Spleen (tissue), 11 donors: ENCODE measurements at regions not wholly inside any gene's neighbourhood (a gene's known extent, or its start where the extent isn't known, plus 50 kb on each side); places are given as distances from the start of the nearest gene placed in this dataset.

Experiments used
- DNase-seq: peaks from one replicate; pipeline ENCODE4 v3.0.0-alpha.2; 2020
- H3K27ac ChIP-seq, 8 donors: fragments of 200-600 bp; sonication (generic) in 7 of 8; 1 replicate in 4 of 8; 2 replicates in 4 of 8; pipeline versions ENCODE4 v1.5.0 to v1.8.0; 2016 to 2021; ENCODE audit warnings: inconsistent platforms in 4 of 8, mild to moderate bottlenecking in 4 of 8, moderate library complexity in 1 of 8
- H3K27me3 ChIP-seq, 7 donors: fragments of 200-600 bp; sonication (generic) in 6 of 7; replicated peaks in 1 of 7; 1 replicate in 4 of 7; 2 replicates in 3 of 7; pipeline versions ENCODE4 v1.5.0 to v1.8.0; 2016 to 2021; ENCODE audit warnings: inconsistent platforms in 3 of 7, mild to moderate bottlenecking in 1 of 7
- H3K36me3 ChIP-seq, 6 donors: fragments of 200-600 bp; sonication (generic) in 5 of 6; 1 replicate in 4 of 6; 2 replicates in 2 of 6; pipeline versions ENCODE4 v1.5.0 to v1.8.0; 2016 to 2021; ENCODE audit warnings: inconsistent platforms in 2 of 6
- H3K4me1 ChIP-seq, 6 donors: fragments of 200-600 bp; sonication (generic) in 5 of 6; 1 replicate in 3 of 6; 2 replicates in 3 of 6; pipeline versions ENCODE4 v1.5.0 to v1.8.0; 2016 to 2021; ENCODE audit warnings: inconsistent platforms in 3 of 6
- H3K4me3 ChIP-seq, 8 donors: fragments of 200-600 bp; sonication (generic) in 7 of 8; 1 replicate in 4 of 8; 2 replicates in 4 of 8; pipeline versions ENCODE4 v1.5.0 to v1.8.0; 2016 to 2021; ENCODE audit warnings: inconsistent platforms in 4 of 8, mild to moderate bottlenecking in 4 of 8, moderate library complexity in 2 of 8
- H3K9me3 ChIP-seq, 8 donors: fragments of 200-600 bp; sonication (generic) in 7 of 8; 1 replicate in 4 of 8; 2 replicates in 4 of 8; pipeline versions ENCODE4 v1.5.0 to v1.8.0; 2016 to 2021; ENCODE audit warnings: inconsistent platforms in 4 of 8
- POLR2A ChIP-seq, 3 donors: fragments of 450-650 bp; IDR thresholded peaks; one replicate each; pipeline ENCODE4 v1.5.1; 2017; ENCODE audit warnings: antibody characterized with exemption in 3 of 3, mild to moderate bottlenecking in 1 of 3
- POLR2AphosphoS5 ChIP-seq, 3 donors: sonication (generic); formaldehyde crosslinking; IDR thresholded peaks; one replicate each; pipeline ENCODE4 v1.5.1; 2017; ENCODE audit warnings: antibody characterized with exemption in 3 of 3
- WGBS, 5 donors: extraction: QIAGEN DNeasy Blood & Tissue Kit in 3 of 5; methylation state at CpG; one replicate each; pipeline versions ENCODE4 v1.1.5 to v1.1.7; 2013 to 2018; 5-methylcytosine and 5-hydroxymethylcytosine counted together
- intact Hi-C: fragments of 100-400 bp; cut with DNase I; formaldehyde crosslinking; loops from one replicate; pipeline ENCODE4 v1.15.0; 2023; ENCODE audit warnings: low total_unique reads
- TF ChIP-seq, protein P1 (sequence below), 11 experiments: fragments of 200-600 bp in 7 of 11; fragments of 450-650 bp in 4 of 11; sonication (generic) in 4 of 11; IDR thresholded peaks in 8 of 11; conservative IDR thresholded peaks in 3 of 11; 1 replicate in 7 of 11; 2 replicates in 4 of 11; pipeline versions ENCODE4 v1.4.0 to v1.8.0; 2016 to 2021; ENCODE audit warnings: antibody characterized with exemption in 11 of 11, inconsistent platforms in 4 of 11, mild to moderate bottlenecking in 1 of 11
- donor health status: healthy with polysubstance abuse.
- donor health status: DM: no; HTN: no; CAD: no; lungs with moderate emphysema.
- donor health status: DM: no; HTN: no; CAD: no.
- donor health status: Bipolar disorder and iron deficiency.
- donor health status: healthy.
- donor health status: DM: no; HTN: no; CAD: no.
- donor health status: DM: yes; HTN: yes; CAD: no.

- Histone ChIP-seq H3K4me3 (no peak overlapping the region), H3K36me3 (no peaks in the 10 kb centered on the region), H3K9me3 (no peaks in the 10 kb centered on the region), H3K27me3 (peaks cover 0 to 53% (median 14%) of the 10 kb centered on the region in 7 donors), H3K4me1 (peaks cover 6 to 43% (median 32%) of the 10 kb centered on the region in 6 donors), H3K27ac (no peak overlapping the region)
- TF ChIP-seq POLR2A (IDR thresholded peaks at IDR 0.05) (no peak), POLR2AphosphoS5 (IDR thresholded peaks at IDR 0.05) (no peak)
- TF ChIP-seq, protein P1, sequence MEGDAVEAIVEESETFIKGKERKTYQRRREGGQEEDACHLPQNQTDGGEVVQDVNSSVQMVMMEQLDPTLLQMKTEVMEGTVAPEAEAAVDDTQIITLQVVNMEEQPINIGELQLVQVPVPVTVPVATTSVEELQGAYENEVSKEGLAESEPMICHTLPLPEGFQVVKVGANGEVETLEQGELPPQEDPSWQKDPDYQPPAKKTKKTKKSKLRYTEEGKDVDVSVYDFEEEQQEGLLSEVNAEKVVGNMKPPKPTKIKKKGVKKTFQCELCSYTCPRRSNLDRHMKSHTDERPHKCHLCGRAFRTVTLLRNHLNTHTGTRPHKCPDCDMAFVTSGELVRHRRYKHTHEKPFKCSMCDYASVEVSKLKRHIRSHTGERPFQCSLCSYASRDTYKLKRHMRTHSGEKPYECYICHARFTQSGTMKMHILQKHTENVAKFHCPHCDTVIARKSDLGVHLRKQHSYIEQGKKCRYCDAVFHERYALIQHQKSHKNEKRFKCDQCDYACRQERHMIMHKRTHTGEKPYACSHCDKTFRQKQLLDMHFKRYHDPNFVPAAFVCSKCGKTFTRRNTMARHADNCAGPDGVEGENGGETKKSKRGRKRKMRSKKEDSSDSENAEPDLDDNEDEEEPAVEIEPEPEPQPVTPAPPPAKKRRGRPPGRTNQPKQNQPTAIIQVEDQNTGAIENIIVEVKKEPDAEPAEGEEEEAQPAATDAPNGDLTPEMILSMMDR (IDR thresholded peaks at IDR 0.05 in 8 of 11, conservative IDR thresholded peaks at IDR 0.05 in 3 of 11), result no peak
- no peak for DNase-seq
- 40 to 50% (median 47%) methylated on average over 7 to 8 of the region's 8 CpGs for WGBS, 5 donors
- intact Hi-C loops, result loop anchor here (5.0 kb wide), 1 partner anchor 172 kb away; no protein-coding TSS in a partner anchor
Observed at GRCh38 chr11:123304828-123305466, 109.9 kb upstream of the CLMP start.

DNA sequence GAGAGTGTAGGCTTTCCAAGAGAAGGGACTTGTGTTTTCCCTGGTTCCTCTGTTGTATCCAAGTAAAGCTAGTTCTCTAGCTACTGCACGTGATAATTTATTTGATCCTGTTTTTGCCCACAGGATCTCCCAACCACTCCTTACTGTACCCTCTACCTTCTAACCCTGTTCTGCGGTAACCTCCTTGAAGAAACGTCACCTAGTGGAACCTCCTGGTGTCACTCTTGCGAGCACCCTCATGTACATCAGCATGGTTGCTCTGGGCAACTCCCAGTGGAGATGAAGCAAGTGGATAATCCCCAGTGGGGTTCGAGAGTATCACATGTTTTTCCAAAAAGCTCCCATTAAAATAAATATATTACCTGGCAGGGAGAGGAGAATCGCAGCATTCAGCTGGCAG lies 108.9 kb upstream of the CLMP start:
- TF ChIP-seq POLR2A (IDR thresholded peaks at IDR 0.05) (no peak), POLR2AphosphoS5 (IDR thresholded peaks at IDR 0.05) (no peak)
- TF ChIP-seq, protein P1 (IDR thresholded peaks at IDR 0.05 in 8 of 11, conservative IDR thresholded peaks at IDR 0.05 in 3 of 11), result no peak
- WGBS, 5 donors, result 75 to 92% (median 78%) methylated on average over 6 of the region's 6 CpGs
- no peaks in the 10 kb centered on the region for H3K36me3 ChIP-seq
- H3K27me3 ChIP-seq, result peaks cover 0 to 60% (median 14%) of the 10 kb centered on the region in 7 donors
- peak overlapping the region in 1 of 8 donors; percentile 4 for H3K4me3 ChIP-seq
- DNase-seq, result no peak
- H3K4me1 ChIP-seq, result peaks cover 6 to 43% (median 32%) of the 10 kb centered on the region in 6 donors
- H3K27ac ChIP-seq, result peak overlapping the region in 1 of 8 donors; percentile 42
- no peaks in the 10 kb centered on the region for H3K9me3 ChIP-seq
- intact Hi-C loops, result loop anchor here (5.0 kb wide), 1 partner anchor 173 kb away; no protein-coding TSS in a partner anchor

GRCh38 chr11:123302751-123303195 lies 107.7 kb upstream of the CLMP start:
- no peak for DNase-seq
- no peaks in the 10 kb centered on the region for H3K9me3 ChIP-seq
- H3K27me3 ChIP-seq, result peaks cover 0 to 60% (median 14%) of the 10 kb centered on the region in 7 donors
- H3K4me1 ChIP-seq, result peaks cover 6 to 43% (median 32%) of the 10 kb centered on the region in 6 donors
- 40 to 62% (median 49%) methylated on average over 8 of the region's 8 CpGs for WGBS, 5 donors
- TF ChIP-seq POLR2AphosphoS5 (IDR thresholded peaks at IDR 0.05), result no peak
- TF ChIP-seq, protein P1 (IDR thresholded peaks at IDR 0.05 in 8 of 11, conservative IDR thresholded peaks at IDR 0.05 in 3 of 11), result no peak
- no peak for TF ChIP-seq POLR2A (IDR thresholded peaks at IDR 0.05)
- no peak overlapping the region for H3K4me3 ChIP-seq
- intact Hi-C loops, result loop anchor here (5.0 kb wide), 1 partner anchor 175 kb away; no protein-coding TSS in a partner anchor
- H3K36me3 ChIP-seq, result no peaks in the 10 kb centered on the region
- peak overlapping the region in 1 of 8 donors; percentile 42 for H3K27ac ChIP-seq

DNA sequence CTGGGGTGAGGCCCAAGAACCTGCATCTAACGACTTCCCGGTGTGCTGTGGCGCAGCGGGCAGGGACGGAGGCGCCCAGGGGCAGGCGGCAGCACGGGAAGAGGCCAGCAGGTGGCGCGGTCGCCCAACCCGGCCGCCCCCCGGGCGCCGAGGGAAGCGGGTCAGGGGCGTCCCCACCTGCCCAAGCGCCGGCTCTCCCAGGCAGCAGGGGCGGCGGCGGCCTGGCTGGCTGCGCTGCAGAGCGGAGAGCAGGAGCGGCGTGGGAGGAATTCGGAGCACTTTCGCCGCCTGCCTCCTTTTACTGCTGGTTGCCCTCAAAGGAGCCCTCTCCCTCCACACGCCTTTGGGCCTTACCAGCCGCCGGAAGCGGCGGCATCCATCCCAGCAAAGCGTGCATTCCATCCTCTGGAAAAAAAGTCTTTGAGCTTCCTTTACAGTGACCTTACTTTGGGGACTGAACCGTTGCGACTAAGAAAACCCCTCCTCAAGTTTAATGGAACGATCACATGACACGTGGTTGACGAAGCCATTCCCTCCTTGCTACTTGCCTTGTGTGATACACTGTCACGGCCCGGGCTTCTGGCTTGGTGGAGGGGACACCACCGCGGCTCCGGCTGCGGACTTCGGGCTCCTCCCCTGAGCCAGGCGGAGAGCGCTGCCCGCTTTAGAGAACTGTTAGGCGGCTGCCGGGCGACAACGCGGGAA lies 106.8 kb upstream of the CLMP start:
- intact Hi-C loops, result loop anchor here (5.0 kb wide), 1 partner anchor 175 kb away; no protein-coding TSS in a partner anchor
- no peaks in the 10 kb centered on the region for H3K36me3 ChIP-seq
- H3K27me3 ChIP-seq, result peaks cover 0 to 58% (median 14%) of the 10 kb centered on the region in 7 donors
- peak overlapping the region in 7 of 8 donors; percentile 22 to 69 (median 37) for H3K4me3 ChIP-seq
- peak overlapping the region in 2 of 8 donors; percentile 14 to 22 for H3K27ac ChIP-seq
- H3K9me3 ChIP-seq, result no peaks in the 10 kb centered on the region
- peaks cover 6 to 43% (median 32%) of the 10 kb centered on the region in 6 donors for H3K4me1 ChIP-seq
- TF ChIP-seq, protein P1 (IDR thresholded peaks at IDR 0.05 in 8 of 11, conservative IDR thresholded peaks at IDR 0.05 in 3 of 11), result peak; percentile 30 to 98 (median 92)
- TF ChIP-seq POLR2A (IDR thresholded peaks at IDR 0.05) (no peak), POLR2AphosphoS5 (IDR thresholded peaks at IDR 0.05) (peak in 2 of 3 donors; percentile 14 to 35)
- peak; percentile 93 for DNase-seq
- WGBS, 5 donors, result 5 to 9% (median 7%) methylated on average over 48 to 56 of the region's 56 CpGs
